ENCODE measurements at regions not wholly inside any gene's neighbourhood (a gene's known extent, or its start where the extent isn't known, plus 50 kb on each side); places are given as distances from the start of the nearest gene placed in this dataset.

- TF ChIP-seq EP300 (IDR thresholded peaks at IDR 0.05) (no peak), POLR2A (IDR thresholded peaks at IDR 0.05) (no peak), CTCF (IDR thresholded peaks at IDR 0.05) (no peak)
Measured at GRCh38 chr2:181241797-181242196, 215.4 kb upstream of the ITGA4 start.
